PC-3 (cell line): ENCODE measurements at regions not wholly inside any gene's neighbourhood (a gene's known extent, or its start where the extent isn't known, plus 50 kb on each side); places are given as distances from the start of the nearest gene placed in this dataset.

Source experiments
- ATAC-seq: fragments of 200-7000 bp; cut with Tn5 transposase; 2 replicates; pipeline ENCODE4 v1.9.1; 2020; ENCODE audit warnings: mild to moderate bottlenecking, moderate library complexity
- BruUV-seq: library from RNA; stranded (reverse); fragments of 400-500 nt; replicated peaks from 2 replicates; lab custom pipeline; 2021; lab: Mats Ljungman, UMichigan
- CTCF ChIA-PET: fragments of 300-600 bp; sonication (Branson Sonifier 250); formaldehyde crosslinking; loops from one replicate; lab custom pipeline; 2022; ENCODE audit warnings: antibody characterized with exemption; lab: Charles Lee
- POLR2A ChIA-PET: fragments of 300-600 bp; sonication (Branson Sonifier 250); formaldehyde crosslinking; loops from one replicate; lab custom pipeline; 2022; ENCODE audit warnings: antibody characterized with exemption; ENCODE audit not compliant: unreplicated experiment; lab: Charles Lee
- DNase-seq: peaks from one replicate; pipeline ENCODE4 v3.0.0-alpha.2; 2015
- H2AFZ ChIP-seq: fragments of 300-600 bp; sonication (generic); 2 replicates; pipeline ENCODE4 v1.6.0; 2016; ENCODE audit warnings: antibody characterized with exemption, low read length
- H3F3A ChIP-seq: fragments of 300-600 bp; sonication (generic); one replicate; pipeline ENCODE4 v1.6.0; 2017; ENCODE audit warnings: antibody characterized with exemption, low read length, control low read depth, mild to moderate bottlenecking; ENCODE audit not compliant: unreplicated experiment
- H3K27ac ChIP-seq: fragments of 300-600 bp; sonication (generic); 2 replicates; pipeline ENCODE4 v1.5.1; 2016; ENCODE audit warnings: mild to moderate bottlenecking, low read length
- H3K27me3 ChIP-seq: fragments of 300-600 bp; sonication (generic); 2 replicates; pipeline ENCODE4 v1.6.1; 2016; ENCODE audit warnings: low read length, mixed read lengths
- H3K36me3 ChIP-seq: fragments of 300-600 bp; sonication (generic); 2 replicates; pipeline ENCODE4 v1.6.1; 2016; ENCODE audit warnings: low read depth, mixed run types, low read length, mixed read lengths
- H3K4me1 ChIP-seq: fragments of 300-600 bp; sonication (generic); 2 replicates; pipeline ENCODE4 v1.5.1; 2016; ENCODE audit warnings: low read length; ENCODE audit not compliant: insufficient read depth
- H3K4me2 ChIP-seq: fragments of 300-600 bp; sonication (generic); 2 replicates; pipeline ENCODE4 v1.6.0; 2016; ENCODE audit warnings: low read length
- H3K4me3 ChIP-seq: fragments of 300-600 bp; sonication (generic); 2 replicates; pipeline ENCODE4 v1.5.1; 2016; ENCODE audit warnings: mild to moderate bottlenecking, low read length, mixed read lengths
- H3K79me2 ChIP-seq: fragments of 300-600 bp; sonication (generic); 2 replicates; pipeline ENCODE4 v1.6.1; 2017; ENCODE audit warnings: low read length, mixed read lengths
- H3K9ac ChIP-seq: fragments of 300-600 bp; sonication (generic); 2 replicates; pipeline ENCODE4 v1.6.0; 2016; ENCODE audit warnings: mild to moderate bottlenecking, low read length
- H3K9me2 ChIP-seq: fragments of 300-600 bp; sonication (generic); replicated peaks from 2 replicates; pipeline ENCODE4 v1.6.1; 2016; ENCODE audit warnings: mixed run types, low read length, mixed read lengths
- H3K9me3 ChIP-seq: fragments of 300-600 bp; sonication (generic); 2 replicates; pipeline ENCODE4 v1.6.1; 2016; ENCODE audit warnings: low read length, mixed read lengths
- H4K20me1 ChIP-seq: fragments of 300-600 bp; sonication (generic); 2 replicates; pipeline ENCODE4 v1.6.1; 2016; ENCODE audit warnings: low read length, mixed read lengths
- CTCF ChIP-seq: fragments of 300-600 bp; sonication (generic); conservative IDR thresholded peaks from 2 replicates; pipeline ENCODE4 v1.5.1; 2017; ENCODE audit warnings: antibody characterized with exemption, low read depth, mild to moderate bottlenecking, low read length
- EZH2 ChIP-seq: fragments of 300-600 bp; sonication (generic); IDR thresholded peaks from one replicate; pipeline ENCODE4 v1.6.1; 2017; ENCODE audit warnings: antibody characterized with exemption, mild to moderate bottlenecking, low read length; ENCODE audit not compliant: unreplicated experiment
- EZH2phosphoT487 ChIP-seq: fragments of 300-600 bp; sonication (generic); IDR thresholded peaks from 2 replicates; pipeline ENCODE4 v1.6.1; 2018; ENCODE audit warnings: mild to moderate bottlenecking, antibody characterized with exemption, low read length, borderline replicate concordance
- intact Hi-C: fragments of 100-400 bp; cut with micrococcal nuclease; formaldehyde crosslinking; loops from 2 replicates; pipeline ENCODE4 v1.9.0; 2023

- Histone ChIP-seq H3K27ac (no peak overlapping the region), H3K4me3 (no peak overlapping the region), H3K9me2 (no peaks in the 10 kb centered on the region), H3K9ac (no peak overlapping the region), H3F3A (no peaks in the 10 kb centered on the region), H3K4me2 (no peak overlapping the region), H3K36me3 (no peaks in the 10 kb centered on the region), H3K9me3 (no peaks in the 10 kb centered on the region), H4K20me1 (no peaks in the 10 kb centered on the region), H3K79me2 (no peaks in the 10 kb centered on the region), H3K4me1 (no peaks in the 10 kb centered on the region), H2AFZ (no peak overlapping the region), H3K27me3 (no peaks in the 10 kb centered on the region)
- TF ChIP-seq EZH2phosphoT487 = no peak
- TF ChIP-seq EZH2 = no peak
- no peak for TF ChIP-seq CTCF
- intact Hi-C loops = no loop called here
- ChIA-PET CTCF (no interaction called here), POLR2A (no interaction called here)
- DNase-seq (no peak), ATAC-seq (no peak)
- no TSS peak for BruUV-seq
These were observed 83.6 kb downstream of the CARTPT start for GRCh38 chr5:71802673-71803072.

- H2AFZ ChIP-seq = no peak overlapping the region
- H3K27ac ChIP-seq = no peak overlapping the region
- no peaks in the 10 kb centered on the region for H4K20me1 ChIP-seq
- DNase-seq = no peak
- no peak overlapping the region for H3K4me2 ChIP-seq
- no peak overlapping the region for H3K4me3 ChIP-seq
- H3K36me3 ChIP-seq = no peaks in the 10 kb centered on the region
- H3K9me2 ChIP-seq = no peaks in the 10 kb centered on the region
- no peak overlapping the region for H3K9ac ChIP-seq
- ChIA-PET CTCF (no interaction called here), POLR2A (no interaction called here)
- H3F3A ChIP-seq = no peaks in the 10 kb centered on the region
- H3K27me3 ChIP-seq = no peaks in the 10 kb centered on the region
- no peaks in the 10 kb centered on the region; the same call in 1 of the 2 replicates for H3K4me1 ChIP-seq
- BruUV-seq = no TSS peak
- no peak for TF ChIP-seq EZH2
- no peak for TF ChIP-seq EZH2phosphoT487
- no peak for TF ChIP-seq CTCF
- H3K79me2 ChIP-seq = no peaks in the 10 kb centered on the region
- intact Hi-C loops = no loop called here
- no peak for ATAC-seq
- H3K9me3 ChIP-seq = no peaks in the 10 kb centered on the region
These were observed 87.6 kb downstream of the CARTPT start for GRCh38 chr5:71806711-71807110.

GRCh38 chr5:71807909-71808308, 88.8 kb downstream of the CARTPT start:
- ChIA-PET POLR2A (interaction anchor here (0.6 kb wide), 1 partner anchor 337 kb away, joined by 3 read pairs; no protein-coding TSS in a partner anchor), CTCF (no interaction called here)
- Histone ChIP-seq H3K4me1 (no peaks in the 10 kb centered on the region; the same call in 1 of the 2 replicates), H2AFZ (no peak overlapping the region), H3K4me3 (no peak overlapping the region), H3K4me2 (no peak overlapping the region), H3K27ac (no peak overlapping the region), H3K9me2 (no peaks in the 10 kb centered on the region), H3K9ac (no peak overlapping the region), H3K27me3 (no peaks in the 10 kb centered on the region), H3K36me3 (no peaks in the 10 kb centered on the region), H3F3A (no peaks in the 10 kb centered on the region), H3K79me2 (no peaks in the 10 kb centered on the region), H3K9me3 (no peaks in the 10 kb centered on the region), H4K20me1 (no peaks in the 10 kb centered on the region)
- intact Hi-C loops = no loop called here
- no peak for ATAC-seq
- TF ChIP-seq EZH2phosphoT487 = no peak
- BruUV-seq = no TSS peak
- DNase-seq = no peak
